DMS79 treated with DMSO at 0.1 percent for 48 hours (cell line): ENCODE measurements at regions not wholly inside any gene's neighbourhood (a gene's known extent, or its start where the extent isn't known, plus 50 kb on each side); places are given as distances from the start of the nearest gene placed in this dataset.
"Not testable (repeated sequence)": the region's sequence is repeated elsewhere in the genome, so short reads cannot be mapped to it uniquely, and the experiment has no call there.

Experiments
- DNase-seq: peaks from one replicate; lab custom pipeline; 2025; lab: John Stamatoyannopoulos, UW

DNA sequence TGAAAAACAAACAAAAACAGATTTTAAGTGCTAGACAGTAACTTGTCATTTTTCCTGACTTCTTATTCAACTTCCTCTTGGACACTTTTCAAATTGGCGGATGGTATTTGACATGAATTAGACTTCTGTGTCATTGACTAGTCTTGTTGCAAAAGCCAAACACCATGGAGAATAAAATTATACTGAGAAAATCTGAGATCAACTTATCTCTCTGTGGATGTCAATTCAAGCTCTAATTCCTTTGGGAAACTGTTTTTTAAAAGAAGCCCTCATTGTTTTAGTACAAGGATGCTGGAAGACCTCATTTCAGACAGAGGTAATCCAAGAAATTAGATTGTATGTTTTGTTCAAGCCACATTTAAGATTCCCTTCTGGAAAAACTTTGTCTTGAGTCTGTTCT is 831.0 kb downstream of the SEMA5A start:
- DNase-seq = no peak

DNA sequence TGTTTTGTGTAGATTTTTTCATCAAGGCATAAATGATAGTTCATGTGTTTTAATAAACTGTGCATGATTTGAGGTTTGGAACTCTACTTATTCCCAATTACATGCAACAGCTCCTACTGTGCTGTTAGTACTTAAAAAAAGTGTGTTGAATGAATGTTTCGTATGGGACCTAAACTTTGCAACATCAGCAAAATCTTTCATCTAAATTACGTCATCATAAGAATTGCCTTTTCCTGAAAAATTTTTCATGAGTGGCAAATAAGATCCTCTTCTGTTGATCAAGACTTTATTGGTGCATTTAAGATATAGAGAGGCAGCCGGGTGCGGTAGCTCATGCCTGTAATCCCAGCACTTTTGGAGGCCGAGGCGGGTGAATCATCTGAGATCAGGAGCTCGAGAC is 826.1 kb downstream of the SEMA5A start:
- DNase-seq = no peak

DNA sequence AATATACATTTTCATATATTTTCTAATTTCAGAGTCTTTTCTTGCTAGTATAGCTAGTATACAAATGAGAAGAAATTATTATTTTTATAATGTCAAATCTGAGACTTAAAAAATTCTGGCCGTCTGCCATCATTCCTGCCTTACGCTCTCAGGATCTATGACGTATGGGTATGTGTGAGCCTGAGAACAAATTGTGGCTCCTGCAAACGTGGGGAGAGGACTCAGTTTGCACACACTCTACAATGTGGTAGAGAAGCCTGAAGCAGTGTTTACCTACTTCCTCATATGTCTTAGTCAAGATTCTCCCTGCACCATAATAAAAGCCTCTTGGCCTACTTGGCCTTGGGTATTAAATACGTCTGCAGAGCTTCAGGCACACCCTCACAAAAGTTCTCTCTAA is 825.4 kb downstream of the SEMA5A start:
- no peak for DNase-seq

DNA sequence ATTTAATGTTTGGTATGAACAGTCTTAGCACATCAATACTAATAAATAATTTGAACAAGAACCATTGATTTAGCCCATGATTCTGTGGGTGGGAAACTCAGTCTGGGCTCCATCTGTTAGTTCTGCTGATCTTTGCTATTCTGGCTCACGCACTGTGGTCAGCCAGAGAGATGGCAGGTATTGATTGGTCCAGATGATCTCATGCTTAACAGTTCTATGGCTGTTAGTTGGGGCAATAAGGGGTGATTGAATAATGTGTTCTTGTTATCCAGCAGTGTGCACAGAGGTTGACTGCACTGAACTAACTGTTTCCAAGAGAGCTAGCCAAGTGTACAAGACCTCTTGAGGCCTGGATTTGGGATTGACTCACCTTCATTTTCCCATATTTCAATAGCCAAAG is 824.3 kb downstream of the SEMA5A start:
- DNase-seq = no peak

DNA sequence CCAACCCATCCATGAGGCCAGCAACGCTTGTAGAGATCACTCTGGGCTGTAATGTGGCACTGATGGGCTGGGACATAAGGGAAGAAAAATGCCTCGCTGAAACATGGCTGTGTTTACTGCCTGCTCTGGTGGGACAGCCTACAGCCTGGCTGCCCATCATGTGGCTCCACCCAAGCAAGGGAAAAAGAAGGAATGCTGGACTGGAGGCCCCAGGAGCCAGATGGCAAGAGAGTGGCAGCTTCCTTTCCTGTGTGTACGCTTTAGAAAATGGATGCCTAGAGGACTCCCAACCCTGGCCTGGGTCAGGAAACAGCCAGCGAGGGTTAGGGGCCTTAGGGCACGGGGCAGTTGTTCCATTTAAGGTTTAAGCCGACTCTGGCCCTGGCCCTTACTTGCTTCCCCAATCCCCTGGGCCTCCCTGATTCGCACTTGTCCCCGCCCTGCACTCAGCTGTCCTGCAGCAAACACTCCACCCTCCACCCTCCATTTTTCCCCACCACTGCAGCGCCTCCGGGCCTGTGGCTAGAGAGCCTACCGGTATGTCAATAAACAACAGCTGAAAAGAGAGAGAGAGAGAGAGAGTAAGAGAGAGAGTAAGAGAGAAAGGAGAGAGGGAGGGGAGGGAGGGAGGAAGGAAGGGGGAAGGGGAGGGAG is 819.4 kb downstream of the SEMA5A start:
- no peak for DNase-seq

DNA sequence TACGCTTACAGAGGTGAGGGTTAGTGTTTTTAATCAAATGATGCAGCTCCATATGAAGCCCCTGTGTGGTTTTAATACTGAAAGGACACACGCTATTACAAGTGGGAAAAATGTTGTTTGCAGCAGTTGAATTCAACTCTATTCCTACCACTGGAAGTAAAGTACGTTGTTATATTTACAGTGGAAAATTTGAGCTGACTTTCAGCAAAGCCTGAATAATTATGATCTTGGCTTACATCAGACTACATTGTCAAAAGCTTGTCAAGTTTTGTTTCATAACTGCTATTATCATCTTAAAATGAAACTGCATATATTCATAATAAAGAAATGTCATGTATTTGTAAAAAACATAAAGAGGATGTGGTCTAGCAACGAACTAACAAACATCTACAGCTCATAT is 818.5 kb downstream of the SEMA5A start:
- DNase-seq = no peak

DNA sequence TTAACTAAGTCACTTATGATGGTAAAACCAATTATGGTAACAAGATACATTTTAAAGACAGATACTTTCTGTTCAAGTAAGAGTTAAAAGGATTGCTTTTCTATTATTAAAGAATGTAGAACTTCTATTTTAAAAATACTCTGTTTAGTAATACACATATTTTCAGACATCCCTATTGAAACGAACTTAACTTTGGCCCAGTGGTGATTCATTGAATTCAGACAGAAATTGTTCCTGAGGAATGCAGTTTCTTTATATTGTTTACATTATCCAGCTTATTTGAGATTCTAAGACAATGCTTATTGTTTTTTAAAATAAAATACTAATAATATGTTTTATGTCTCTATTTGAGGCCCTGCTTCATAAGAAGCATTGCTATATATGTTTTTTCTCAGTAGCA is 816.4 kb downstream of the SEMA5A start:
- no peak for DNase-seq

DNA sequence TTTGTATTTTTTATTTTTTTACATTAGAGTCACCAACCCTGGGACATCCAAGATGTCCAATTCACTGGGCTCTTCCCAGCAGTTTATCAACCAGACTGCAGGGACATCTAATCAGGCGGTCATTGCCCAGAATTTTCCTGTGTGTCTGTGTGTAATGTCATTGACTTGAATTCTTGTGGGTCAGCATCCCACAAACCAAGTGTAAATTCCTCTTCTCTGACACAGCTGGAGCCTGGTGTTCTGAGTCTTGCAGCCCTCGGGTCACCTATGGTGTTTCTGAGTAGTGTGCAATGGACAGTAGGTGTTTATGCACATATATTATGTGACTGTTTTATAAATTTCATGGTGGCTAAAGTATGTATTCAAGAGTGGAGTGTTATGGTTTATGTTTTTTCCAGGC is 815.7 kb downstream of the SEMA5A start:
- no peak for DNase-seq

DNA sequence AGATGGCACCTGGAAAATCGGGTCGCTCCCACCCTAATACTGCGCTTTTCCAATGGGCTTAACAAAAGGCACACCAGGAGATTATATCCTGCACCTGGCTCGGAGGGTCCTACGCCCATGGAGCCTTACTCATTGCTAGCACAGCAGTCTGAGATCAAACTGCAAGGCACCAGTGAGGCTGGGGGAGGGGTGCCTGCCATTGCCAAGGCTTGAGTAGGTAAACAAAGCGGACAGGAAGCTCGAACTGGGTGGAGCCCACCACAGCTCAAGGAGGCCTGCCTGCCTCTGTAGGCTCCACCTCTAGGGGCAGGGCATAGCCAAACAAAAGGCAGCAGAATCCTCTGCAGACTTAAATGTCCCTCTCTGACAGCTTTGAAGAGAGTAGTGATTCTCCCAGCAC is 814.8 kb downstream of the SEMA5A start:
- not testable (repeated sequence) for DNase-seq

DNA sequence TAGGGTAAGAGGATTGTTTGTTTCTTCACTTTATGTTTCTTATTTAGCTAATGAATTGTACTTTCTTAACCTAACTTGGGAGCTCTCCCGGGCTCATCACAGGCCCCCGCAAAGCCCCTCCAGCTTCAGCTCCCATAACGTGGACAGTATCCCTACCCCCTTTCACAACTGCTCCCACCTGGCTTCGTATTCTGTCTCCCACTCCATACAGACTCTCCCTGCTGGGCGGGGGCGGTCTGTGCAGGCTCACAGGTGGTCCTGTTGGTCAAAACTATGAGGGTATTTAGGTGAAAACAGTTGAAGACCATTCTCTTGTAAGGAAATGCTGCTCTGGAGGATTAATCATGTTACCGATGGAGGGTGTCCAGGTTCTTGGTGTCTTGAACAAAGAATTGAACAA is 805.3 kb downstream of the SEMA5A start:
- DNase-seq = no peak

DNA sequence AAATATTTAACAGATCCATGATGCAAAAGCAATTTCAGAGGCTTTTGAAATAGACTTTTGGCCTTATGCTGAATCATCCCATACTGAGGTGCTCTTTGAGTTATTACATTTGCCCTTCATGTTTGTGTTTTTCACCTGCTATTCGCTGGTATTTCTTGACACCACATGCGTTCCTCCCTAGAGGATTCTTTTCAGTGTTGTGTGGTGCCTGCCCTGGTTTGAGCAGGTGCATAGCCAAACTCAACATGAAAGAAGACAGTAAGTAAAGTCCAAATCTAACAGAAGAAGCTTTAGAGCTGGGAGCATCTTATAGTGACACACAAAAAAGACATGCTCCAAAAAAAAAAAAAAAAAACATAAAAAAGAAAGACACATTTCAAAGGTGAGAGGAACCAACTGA is 796.3 kb downstream of the SEMA5A start:
- no peak for DNase-seq

DNA sequence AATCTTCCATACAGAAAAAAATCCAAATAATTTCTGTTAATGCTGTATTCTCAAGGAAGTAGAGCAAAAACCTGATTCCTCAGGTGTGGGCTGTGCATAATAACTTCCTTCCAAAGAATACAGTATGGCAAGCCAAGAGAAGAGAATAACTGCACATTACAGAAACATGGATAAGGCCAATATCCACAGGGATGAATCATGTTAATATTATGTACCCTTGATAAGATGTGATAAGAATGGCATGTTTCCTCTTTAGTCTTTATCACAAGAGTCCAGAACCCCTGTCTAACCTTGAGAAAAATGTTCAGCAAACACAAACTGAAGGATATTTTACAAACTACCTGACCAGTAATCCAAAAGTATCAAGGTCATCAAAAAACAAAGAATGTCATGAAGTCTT is 795.8 kb downstream of the SEMA5A start:
- DNase-seq = no peak

DNA sequence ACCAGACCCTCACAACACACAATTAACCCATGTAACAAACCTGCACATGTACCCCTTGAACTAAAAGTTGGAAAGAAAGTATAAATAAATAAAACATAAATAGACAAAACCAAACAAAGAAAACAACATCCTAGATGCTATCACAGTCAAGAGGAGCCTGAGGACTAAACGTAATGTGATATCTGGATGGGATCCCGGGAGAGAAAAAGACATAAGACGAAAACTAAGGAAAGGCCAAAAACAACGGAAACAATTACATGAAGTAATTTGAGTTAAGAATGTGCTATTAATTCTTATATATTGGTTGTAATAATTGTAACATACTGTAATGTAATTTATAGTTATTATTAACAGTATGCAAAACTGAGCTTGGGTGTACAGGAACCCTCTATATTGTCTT is 793.9 kb downstream of the SEMA5A start:
- no peak for DNase-seq

DNA sequence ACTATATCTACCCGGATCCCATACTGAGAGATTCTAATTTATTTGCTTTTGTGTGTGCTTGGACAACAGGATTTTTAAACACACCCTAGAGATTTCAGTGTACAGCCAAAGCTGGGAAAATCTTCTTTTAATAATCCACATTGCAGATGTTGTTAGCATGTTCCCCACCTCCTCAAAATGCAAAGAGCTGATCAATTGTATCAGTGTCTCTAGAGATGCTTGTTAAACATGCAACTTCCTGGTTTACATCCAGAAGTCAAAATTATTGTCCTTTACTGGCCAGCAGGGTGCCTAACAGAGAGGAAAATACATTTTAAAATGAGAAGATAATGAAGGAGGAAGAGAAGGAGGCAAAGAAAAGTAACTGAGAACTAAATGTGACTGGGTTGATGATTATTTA is 793.3 kb downstream of the SEMA5A start:
- no peak for DNase-seq

DNA sequence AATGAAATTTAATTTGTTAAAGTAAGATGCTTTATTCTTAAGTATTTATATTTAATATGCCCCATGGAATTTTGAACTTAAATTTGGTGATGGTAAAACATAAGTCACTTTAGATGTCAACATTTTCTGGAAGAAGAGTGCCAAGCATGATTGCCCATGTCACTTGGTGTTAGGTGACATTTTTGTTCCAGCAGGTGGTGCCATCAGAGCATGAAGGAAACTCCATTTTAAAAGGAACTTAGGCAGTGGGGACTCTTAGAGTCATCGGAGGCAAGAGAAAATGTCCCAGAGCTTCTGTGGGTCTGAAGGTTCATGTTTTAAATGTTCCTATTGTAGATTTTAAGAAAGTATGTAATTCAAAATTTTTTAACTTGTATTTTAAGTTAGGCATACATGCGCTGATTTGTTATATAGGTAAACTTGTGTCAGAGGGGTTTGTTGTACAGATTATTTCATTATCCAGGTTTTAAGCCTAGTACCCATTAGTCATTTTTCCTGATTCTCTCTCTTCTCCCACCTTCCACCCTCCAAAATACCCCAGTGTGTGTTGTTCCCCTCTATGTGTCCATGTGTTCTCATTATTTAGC is 789.3 kb downstream of the SEMA5A start:
- no peak for DNase-seq

DNA sequence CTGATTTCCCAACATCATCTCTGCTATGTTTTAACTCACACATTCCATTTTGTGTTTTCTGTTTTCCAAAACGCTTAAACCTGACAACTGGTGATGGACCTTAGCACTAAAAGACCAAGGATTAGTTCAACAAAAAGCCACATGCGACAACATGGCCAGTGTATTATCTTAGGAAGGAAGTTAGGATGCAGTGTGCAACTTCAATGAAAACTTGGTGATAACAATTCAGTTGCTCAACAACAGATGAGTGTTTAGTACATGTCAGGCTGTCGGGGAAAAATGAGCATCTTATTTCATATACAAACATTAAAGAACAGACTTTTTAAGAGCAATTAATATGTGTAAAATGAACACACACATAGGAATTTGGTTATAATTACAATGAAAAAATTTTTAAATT is 780.0 kb downstream of the SEMA5A start:
- DNase-seq = no peak

DNA sequence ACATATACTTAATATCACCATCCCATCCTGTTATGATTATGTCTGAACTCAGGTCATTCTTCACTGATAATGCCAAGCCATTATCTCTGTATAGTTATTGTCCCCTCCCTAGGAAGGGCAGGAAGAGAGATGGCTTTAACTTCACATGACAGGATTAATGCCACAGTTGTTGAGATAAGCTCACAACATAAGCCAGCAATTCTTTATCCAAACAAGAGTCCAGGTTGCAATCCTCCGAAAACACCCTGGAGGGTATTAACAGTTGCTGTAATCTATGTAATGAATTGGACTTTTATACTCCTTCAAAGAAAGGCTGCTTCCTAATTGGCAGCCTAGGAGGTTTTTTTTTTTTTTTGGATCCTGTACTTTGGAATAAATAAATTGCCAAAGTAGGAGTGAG is 779.4 kb downstream of the SEMA5A start:
- DNase-seq = no peak

DNA sequence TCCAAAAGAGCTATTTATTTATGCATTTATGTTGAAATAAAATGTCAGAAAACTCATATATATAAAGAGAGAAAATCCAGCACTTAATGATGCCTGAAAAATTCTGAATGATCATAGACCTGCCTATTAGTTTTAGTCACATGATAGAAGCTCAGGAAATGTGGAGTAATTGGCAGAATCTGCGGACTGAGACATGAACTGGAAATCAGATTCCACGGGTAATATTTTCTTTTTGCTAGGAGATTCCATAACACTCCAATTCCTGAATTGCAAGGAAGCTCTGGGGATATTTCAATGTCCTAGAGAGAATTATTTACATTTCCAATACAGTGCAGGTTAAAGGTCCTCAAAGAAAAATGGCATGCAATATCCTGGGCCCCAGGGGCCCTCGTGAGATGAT is 778.8 kb downstream of the SEMA5A start:
- no peak for DNase-seq

DNA sequence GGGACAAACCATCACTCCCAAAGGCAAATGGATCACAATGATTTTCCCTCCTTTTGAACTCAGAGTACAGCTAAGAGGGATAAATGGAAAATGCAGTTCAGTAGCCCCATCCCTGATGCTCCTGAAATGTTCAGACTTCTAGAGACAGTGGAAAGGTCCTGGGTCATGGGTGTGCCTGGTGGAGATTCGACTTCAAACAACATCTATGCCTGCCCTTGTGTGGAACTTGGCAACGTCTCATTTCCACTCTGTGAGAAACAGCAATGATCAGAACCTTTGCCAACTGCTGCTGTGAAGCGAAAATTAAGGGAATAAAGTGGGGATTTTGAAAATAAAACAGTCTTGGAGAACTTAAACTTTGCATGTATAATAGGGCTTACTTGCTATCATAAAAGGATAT is 778.1 kb downstream of the SEMA5A start:
- no peak for DNase-seq

DNA sequence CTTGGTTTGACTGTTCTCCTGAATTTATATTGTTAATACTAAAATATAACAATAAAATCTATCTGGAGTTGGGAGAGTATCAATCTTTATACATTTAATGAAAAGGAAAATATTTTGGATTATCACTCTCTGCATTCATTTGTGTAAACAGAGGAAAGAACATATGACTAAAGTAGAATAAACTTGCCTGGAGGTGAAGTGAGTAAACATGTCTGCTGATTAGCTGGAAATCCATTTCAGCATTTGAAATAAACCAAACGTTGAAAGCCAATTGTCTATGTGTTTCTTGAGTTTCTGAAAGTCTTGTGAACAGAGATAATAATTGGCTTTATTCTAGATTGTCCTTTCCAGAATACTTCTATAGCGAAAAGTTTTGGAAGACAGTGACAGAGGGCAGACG is 776.2 kb downstream of the SEMA5A start:
- DNase-seq = no peak

DNA sequence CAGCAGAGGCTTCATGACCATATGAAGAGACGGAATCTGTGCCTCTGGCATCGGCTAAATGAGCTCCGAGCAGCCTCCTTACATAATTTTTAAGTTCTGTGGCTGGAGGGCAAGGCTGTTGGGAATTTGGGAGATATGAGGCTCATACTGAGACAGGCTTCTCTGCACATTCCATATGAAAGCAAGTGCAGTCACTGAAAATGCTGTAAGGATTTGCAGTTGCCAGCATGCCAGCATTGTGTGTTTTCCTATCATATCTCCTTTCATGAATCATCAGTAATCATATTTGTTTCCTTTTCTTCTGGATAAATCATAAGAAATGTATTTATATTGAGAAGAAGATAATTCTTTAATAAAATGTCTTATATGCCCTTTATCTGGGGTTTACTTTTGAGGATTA is 775.4 kb downstream of the SEMA5A start:
- DNase-seq = no peak

DNA sequence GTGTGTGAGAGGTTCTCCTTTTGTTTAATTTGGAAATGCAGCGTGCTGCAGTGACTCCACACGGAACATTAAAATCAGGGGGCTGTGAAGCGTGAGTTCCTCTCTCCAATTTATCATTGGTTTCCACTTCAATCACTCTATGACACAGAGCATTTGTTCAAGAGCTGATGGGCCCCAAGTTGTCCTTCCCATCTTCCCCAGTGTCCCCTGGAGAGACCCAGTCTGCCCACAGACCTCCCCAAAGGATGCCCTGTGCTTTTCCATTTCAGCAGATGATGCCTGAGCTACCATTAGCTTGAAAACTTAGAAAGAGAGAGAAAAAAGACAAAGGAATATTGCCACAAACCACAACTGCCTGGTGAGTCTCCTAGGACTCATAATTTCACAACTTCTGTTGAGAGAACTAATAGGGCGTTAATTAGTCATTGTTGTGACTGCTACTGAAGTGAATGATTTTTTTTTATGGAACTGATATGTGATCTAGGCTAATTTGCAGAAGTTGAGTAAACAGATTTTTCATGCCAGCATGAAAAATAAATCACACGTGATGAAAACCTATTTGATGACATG is 772.7 kb downstream of the SEMA5A start:
- DNase-seq = no peak

DNA sequence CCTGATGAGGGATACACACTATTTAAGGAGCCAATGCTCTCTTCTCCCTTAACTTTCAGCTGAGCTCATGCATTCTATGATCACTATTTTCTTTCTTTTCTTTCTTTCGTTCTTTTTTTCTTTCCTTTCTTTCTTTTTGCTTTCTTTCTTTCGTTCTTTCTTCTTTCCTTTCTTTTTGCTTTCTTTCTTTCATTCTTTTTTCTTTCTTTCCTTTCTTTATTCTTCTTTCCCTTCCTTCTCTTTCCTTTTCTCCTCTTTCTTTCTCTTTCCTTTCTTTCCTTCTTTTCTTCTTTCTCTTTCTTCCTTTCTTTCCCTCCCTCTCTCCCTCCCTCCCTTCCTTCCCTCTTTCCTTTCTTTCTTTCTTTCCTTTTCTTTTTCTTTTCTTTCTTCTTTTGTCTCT is 761.2 kb downstream of the SEMA5A start:
- no peak for DNase-seq

DNA sequence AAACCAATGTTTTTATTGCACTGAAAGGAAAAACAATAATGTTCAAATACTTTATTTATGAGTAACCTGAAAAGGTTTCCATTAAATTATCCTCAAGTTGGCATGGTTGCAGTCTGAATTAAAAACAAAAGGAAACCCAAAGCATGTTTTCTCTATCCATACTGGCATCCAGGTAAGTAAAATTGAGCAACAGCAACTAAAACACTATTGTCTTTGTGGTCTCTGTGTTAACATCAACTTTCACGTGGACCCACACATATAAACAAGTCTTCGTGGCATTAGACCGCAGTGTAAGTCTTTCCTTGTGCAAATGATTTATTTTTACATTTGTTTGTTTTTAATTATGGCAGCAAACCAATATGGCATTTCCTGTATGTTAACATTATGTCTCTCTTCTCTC is 757.6 kb downstream of the SEMA5A start:
- no peak for DNase-seq
